ENCODE measurements at regions not wholly inside any gene's neighbourhood (a gene's known extent, or its start where the extent isn't known, plus 50 kb on each side); places are given as distances from the start of the nearest gene placed in this dataset.

DNA sequence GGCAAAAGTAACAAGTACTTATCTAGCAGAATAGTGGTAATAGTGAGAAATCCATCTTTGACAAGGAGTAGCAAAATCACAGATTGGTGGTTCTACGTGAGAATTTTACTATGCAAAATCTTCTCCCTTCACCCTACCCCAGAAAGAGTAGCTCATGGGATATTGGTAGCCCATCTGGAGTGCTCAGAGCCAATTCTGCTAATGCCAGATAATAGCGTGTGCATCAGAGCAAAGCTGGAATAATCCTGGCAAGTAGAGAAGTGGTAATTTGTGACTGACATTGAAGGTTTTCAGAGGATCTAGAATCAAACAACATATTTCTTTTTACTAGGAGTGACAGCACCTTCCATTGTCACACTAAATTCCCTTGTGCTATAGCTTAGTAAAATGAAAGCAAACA is 192.9 kb downstream of the ZBBX start:
- intact Hi-C loops (cut with micrococcal nuclease; ENCODE audit: unreplicated experiment) (no loop called here), in situ Hi-C loops (cut with HindIII; ENCODE audit: extremely low pct_ligation_motif_present, low pct_unique_long_range_greater_than_20kb) (no loop called here)
- BruUV-seq (replicated peaks) = no TSS peak
- ATAC-seq (no peak), DNase-seq (ENCODE audit: low spot score) (no peak), FAIRE-seq (no peak)
- no peaks in the 10 kb centered on the region for H3K4me1 ChIP-seq (ENCODE audit: insufficient read depth, low read length)
- POLR2A ChIA-PET = no interaction called here
- no peaks in the 10 kb centered on the region for H3K9me3 ChIP-seq (ENCODE audit: low read length)
- no peak overlapping the region for H3K27ac ChIP-seq (ENCODE audit: extremely low read length, insufficient read depth, low read length)
- WGBS (ENCODE audit: low lambda C conversion rate) = 0% methylated on average over 2 of the region's 2 CpGs
- H4K20me1 ChIP-seq (ENCODE audit: insufficient read depth, low read length) = no peaks in the 10 kb centered on the region
- no peak overlapping the region for H3K9ac ChIP-seq (ENCODE audit: insufficient read depth, low read depth, low read length)
- no peak overlapping the region for H3K4me2 ChIP-seq (ENCODE audit: low read depth, low read length)
- H2AFZ ChIP-seq (ENCODE audit: low read length) = no peak overlapping the region
- TF ChIP-seq EP300 (IDR thresholded peaks at IDR 0.05; ENCODE audit: low read depth in 2 of 2, low read length in 2 of 2) (no peak), EP300 (CRISPR knock-in tag; IDR thresholded peaks at IDR 0.05; ENCODE audit: borderline replicate concordance) (no peak), SMAD1 (CRISPR knock-in tag; IDR thresholded peaks at IDR 0.05; ENCODE audit: borderline replicate concordance, low read depth) (no peak), TBX2 (CRISPR knock-in tag; IDR thresholded peaks at IDR 0.05; ENCODE audit: borderline replicate concordance) (no peak), ZNF577 (CRISPR knock-in tag; IDR thresholded peaks at IDR 0.05; ENCODE audit: borderline replicate concordance, low read depth) (no peak), ZNF776 (CRISPR knock-in tag; IDR thresholded peaks at IDR 0.05) (no peak), ZNF777 (CRISPR knock-in tag; IDR thresholded peaks at IDR 0.05) (no peak), ZNF564 (CRISPR knock-in tag; IDR thresholded peaks at IDR 0.05) (no peak), SMC3 (IDR thresholded peaks at IDR 0.05; ENCODE audit: low read length) (no peak), ETS1 (CRISPR knock-in tag; IDR thresholded peaks at IDR 0.05) (no peak), ZBTB20 (CRISPR knock-in tag; IDR thresholded peaks at IDR 0.05; ENCODE audit: borderline replicate concordance, low read depth) (no peak), HOXA3 (CRISPR knock-in tag; IDR thresholded peaks at IDR 0.05) (no peak), TMF1 (CRISPR knock-in tag; IDR thresholded peaks at IDR 0.05; ENCODE audit: low read depth) (no peak), CHD2 (IDR thresholded peaks at IDR 0.05; ENCODE audit: low read depth, low read length) (no peak), SIX4 (CRISPR knock-in tag; IDR thresholded peaks at IDR 0.05) (no peak), BHLHE40 (IDR thresholded peaks at IDR 0.05; ENCODE audit: low read length) (no peak), ZNF766 (CRISPR knock-in tag; IDR thresholded peaks at IDR 0.05; ENCODE audit: borderline replicate concordance) (no peak), DNMT3B (CRISPR knock-in tag; conservative IDR thresholded peaks at IDR 0.05) (no peak)
- TF ChIP-seq, protein P1, sequence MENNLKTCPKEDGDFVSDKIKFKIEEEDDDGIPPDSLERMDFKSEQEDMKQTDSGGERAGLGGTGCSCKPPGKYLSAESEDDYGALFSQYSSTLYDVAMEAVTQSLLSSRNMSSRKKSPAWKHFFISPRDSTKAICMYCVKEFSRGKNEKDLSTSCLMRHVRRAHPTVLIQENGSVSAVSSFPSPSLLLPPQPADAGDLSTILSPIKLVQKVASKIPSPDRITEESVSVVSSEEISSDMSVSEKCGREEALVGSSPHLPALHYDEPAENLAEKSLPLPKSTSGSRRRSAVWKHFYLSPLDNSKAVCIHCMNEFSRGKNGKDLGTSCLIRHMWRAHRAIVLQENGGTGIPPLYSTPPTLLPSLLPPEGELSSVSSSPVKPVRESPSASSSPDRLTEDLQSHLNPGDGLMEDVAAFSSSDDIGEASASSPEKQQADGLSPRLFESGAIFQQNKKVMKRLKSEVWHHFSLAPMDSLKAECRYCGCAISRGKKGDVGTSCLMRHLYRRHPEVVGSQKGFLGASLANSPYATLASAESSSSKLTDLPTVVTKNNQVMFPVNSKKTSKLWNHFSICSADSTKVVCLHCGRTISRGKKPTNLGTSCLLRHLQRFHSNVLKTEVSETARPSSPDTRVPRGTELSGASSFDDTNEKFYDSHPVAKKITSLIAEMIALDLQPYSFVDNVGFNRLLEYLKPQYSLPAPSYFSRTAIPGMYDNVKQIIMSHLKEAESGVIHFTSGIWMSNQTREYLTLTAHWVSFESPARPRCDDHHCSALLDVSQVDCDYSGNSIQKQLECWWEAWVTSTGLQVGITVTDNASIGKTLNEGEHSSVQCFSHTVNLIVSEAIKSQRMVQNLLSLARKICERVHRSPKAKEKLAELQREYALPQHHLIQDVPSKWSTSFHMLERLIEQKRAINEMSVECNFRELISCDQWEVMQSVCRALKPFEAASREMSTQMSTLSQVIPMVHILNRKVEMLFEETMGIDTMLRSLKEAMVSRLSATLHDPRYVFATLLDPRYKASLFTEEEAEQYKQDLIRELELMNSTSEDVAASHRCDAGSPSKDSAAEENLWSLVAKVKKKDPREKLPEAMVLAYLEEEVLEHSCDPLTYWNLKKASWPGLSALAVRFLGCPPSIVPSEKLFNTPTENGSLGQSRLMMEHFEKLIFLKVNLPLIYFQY (CRISPR knock-in tag; IDR thresholded peaks at IDR 0.05; ENCODE audit: borderline replicate concordance) = no peak
- CTCF ChIA-PET (ENCODE audit: low intra/inter-chr PET ratio, low total read pairs) = no interaction called here
- H3K36me3 ChIP-seq (replicated peaks in 1 of 2; ENCODE audit: control insufficient read depth in 1 of 2, insufficient read depth in 2 of 2, low read length in 2 of 2) = no peaks in the 10 kb centered on the region
- H3K4me3 ChIP-seq (replicated peaks in 1 of 3; ENCODE audit: insufficient read depth in 1 of 3, low read depth in 2 of 3, low read length in 3 of 3) = no peak overlapping the region
- H3K79me2 ChIP-seq (ENCODE audit: insufficient read depth, low read length) = no peaks in the 10 kb centered on the region
- H3K27me3 ChIP-seq (ENCODE audit: control insufficient read depth in 1 of 2, insufficient read depth in 2 of 2, low read length in 2 of 2) = no peaks in the 10 kb centered on the region

All from HepG2 (cell line).